GM12878 (cell line): ENCODE measurements at regions not wholly inside any gene's neighbourhood (a gene's known extent, or its start where the extent isn't known, plus 50 kb on each side); places are given as distances from the start of the nearest gene placed in this dataset.

Experiments
- ATAC-seq: fragments of 200-7000 bp; cut with Tn5 transposase; 3 replicates; pipeline ENCODE4 v1.9.1; 2020; ENCODE audit warnings: mild to moderate bottlenecking, moderate library complexity
- BruUV-seq: library from RNA; stranded (reverse); fragments of 400-500 nt; replicated peaks from 2 replicates; lab custom pipeline; 2021; lab: Mats Ljungman, UMichigan
- CTCF ChIA-PET: fragments of 300-600 bp; sonication (Branson Sonifier 250); formaldehyde crosslinking; extraction: SDS; loops from one replicate; lab custom pipeline; 2021; ENCODE audit warnings: inconsistent platforms; lab: Yijun Ruan, JAX
- POLR2A ChIA-PET: fragments of 350-600 bp; formaldehyde crosslinking; extraction: SDS; loops from one replicate; lab custom pipeline; 2021; ENCODE audit warnings: inconsistent platforms; lab: Charles Lee
- RAD21 ChIA-PET: fragments of 300-600 bp; sonication (Branson Sonifier 250); formaldehyde crosslinking; loops from one replicate; lab custom pipeline; 2023; ENCODE audit warnings: antibody characterized with exemption; ENCODE audit not compliant: unreplicated experiment; lab: Charles Lee
- SMC1A ChIA-PET: fragments of 300-600 bp; sonication (Branson Sonifier 250); formaldehyde crosslinking; loops from one replicate; lab custom pipeline; 2023; ENCODE audit not compliant: unreplicated experiment, uncharacterized antibody; lab: Charles Lee
- DNase-seq: peaks from one replicate; pipeline ENCODE4 v3.0.0-alpha.2; 2011; ENCODE audit warnings: low read depth, low spot score
- FAIRE-seq: peaks from 3 replicates; lab custom pipeline; 2011; peaks lifted over from hg19 to GRCh38; lab: Jason Lieb, UNC
- H2AFZ ChIP-seq: 2 replicates; pipeline ENCODE4 v1.6.0; 2011; ENCODE audit warnings: low read depth, low read length, control low read depth; ENCODE audit not compliant: control insufficient read depth
- H3K27ac ChIP-seq: 2 replicates; pipeline ENCODE4 v1.5.1; 2011; ENCODE audit warnings: control low read depth; ENCODE audit not compliant: control insufficient read depth, insufficient read depth
- H3K27me3 ChIP-seq, 2 experiments: replicated peaks in 1 of 2; 2 replicates each; pipeline versions ENCODE4 v1.6.0 to v1.6.1; 2011; ENCODE audit warnings: low read length in 1 of 2; ENCODE audit not compliant: control insufficient read depth in 2 of 2, insufficient read depth in 2 of 2
- H3K36me3 ChIP-seq, 2 experiments: 2 replicates each; pipeline ENCODE4 v1.5.1; 2011; ENCODE audit warnings: low read length in 1 of 2; ENCODE audit not compliant: control insufficient read depth in 2 of 2, insufficient read depth in 2 of 2
- H3K4me1 ChIP-seq: 2 replicates; pipeline ENCODE4 v1.6.1; 2011; ENCODE audit warnings: mild to moderate bottlenecking, low read length, moderate library complexity, mixed read lengths; ENCODE audit not compliant: control insufficient read depth, insufficient read depth
- H3K4me2 ChIP-seq: 2 replicates; pipeline ENCODE4 v1.6.0; 2011; ENCODE audit warnings: control low read depth; ENCODE audit not compliant: control insufficient read depth, insufficient read depth
- H3K4me3 ChIP-seq: fragments of 200-600 bp; sonication (generic); 2 replicates; pipeline ENCODE4 v1.5.1; 2016
- H3K79me2 ChIP-seq: 2 replicates; pipeline ENCODE4 v1.6.0; 2011; ENCODE audit warnings: low read length; ENCODE audit not compliant: control insufficient read depth, insufficient read depth
- H3K9ac ChIP-seq: 2 replicates; pipeline ENCODE4 v1.8.0; 2011; ENCODE audit warnings: low read length, control low read depth, mixed read lengths; ENCODE audit not compliant: control insufficient read depth, insufficient read depth
- H3K9me3 ChIP-seq: replicated peaks from 3 replicates; pipeline ENCODE4 v1.5.1; 2011; ENCODE audit warnings: mild to moderate bottlenecking, low read length; ENCODE audit not compliant: control insufficient read depth, insufficient read depth
- H4K20me1 ChIP-seq: 2 replicates; pipeline ENCODE4 v1.6.0; 2011; ENCODE audit not compliant: control insufficient read depth, insufficient read depth
- FOXK2 ChIP-seq: fragments of 450-650 bp; IDR thresholded peaks from 2 replicates; pipeline ENCODE4 v1.6.1; 2017; ENCODE audit warnings: mild to moderate bottlenecking, moderate library complexity
- GABPA ChIP-seq: IDR thresholded peaks from 2 replicates; pipeline ENCODE4 v1.6.1; 2014; ENCODE audit warnings: antibody characterized with exemption, low read depth, mild to moderate bottlenecking, inconsistent platforms
- HDAC2 ChIP-seq: fragments of 200-600 bp; sonication (generic); IDR thresholded peaks from 2 replicates; pipeline ENCODE4 v1.6.1; 2017
- IKZF1 ChIP-seq: fragments of 450-650 bp; conservative IDR thresholded peaks from 2 replicates; pipeline ENCODE4 v1.6.1; 2017; ENCODE audit warnings: antibody characterized with exemption, mild to moderate bottlenecking
- NR2C2 ChIP-seq: IDR thresholded peaks from 2 replicates; pipeline ENCODE4 v1.6.1; 2011; ENCODE audit warnings: borderline replicate concordance, low read depth; ENCODE audit not compliant: control insufficient read depth, insufficient read length
- POLR2A ChIP-seq: IDR thresholded peaks from 2 replicates; pipeline ENCODE4 v1.6.1; 2011; ENCODE audit warnings: low read depth, mild to moderate bottlenecking, low read length
- POLR2AphosphoS5 ChIP-seq: IDR thresholded peaks from 2 replicates; pipeline ENCODE4 v1.6.1; 2011; ENCODE audit warnings: mild to moderate bottlenecking, low read length, inconsistent platforms
- SIN3A ChIP-seq: IDR thresholded peaks from 2 replicates; pipeline ENCODE4 v1.6.1; 2012; ENCODE audit warnings: low read depth, low read length, improper control_type of control experiment
- WGBS: methylation state at CpG from one replicate; pipeline ENCODE4 v1.1.6; 2016; ENCODE audit warnings: low lambda C conversion rate; ENCODE audit not compliant: insufficient replicate concordance, insufficient coverage; ENCODE audit errors: missing lambda C conversion rate; 5-methylcytosine and 5-hydroxymethylcytosine counted together
- in situ Hi-C: fragments of 300-500 bp; cut with MboI; formaldehyde crosslinking; loops from 9 replicates; pipeline ENCODE4 v1.14.3; 2018; ENCODE audit warnings: mixed read lengths
- intact Hi-C: fragments of 100-400 bp; cut with micrococcal nuclease; formaldehyde crosslinking; loops from one replicate; pipeline ENCODE4 v1.14.2; 2022; ENCODE audit not compliant: unreplicated experiment
- TF ChIP-seq, protein P1 (sequence below): fragments of 450-650 bp; IDR thresholded peaks from 2 replicates; pipeline ENCODE4 v1.6.1; 2018; ENCODE audit warnings: mild to moderate bottlenecking, low read depth, moderate library complexity; ENCODE audit not compliant: partially characterized antibody

DNA sequence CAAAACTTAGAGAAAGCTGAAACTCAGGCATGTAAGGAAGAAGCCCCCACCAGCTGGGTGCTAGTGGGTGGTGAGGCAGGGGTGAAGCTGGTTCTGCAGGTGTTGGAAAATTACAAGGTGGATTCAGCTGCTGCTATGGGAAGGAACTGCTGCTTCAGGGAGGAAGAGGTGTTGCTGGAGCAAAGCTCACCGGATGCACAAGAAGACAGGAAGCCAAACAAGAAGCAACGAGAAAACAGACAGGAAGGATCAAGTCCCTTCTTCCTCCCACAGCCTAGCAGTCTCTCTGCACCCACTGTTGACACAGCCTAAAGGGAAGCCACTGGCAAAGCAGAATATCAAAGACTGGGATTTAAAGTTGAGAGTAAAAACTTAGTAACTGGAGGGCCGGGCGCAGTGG, 100.2 kb upstream of the JADE1 start:
- no peak overlapping the region for H3K9ac ChIP-seq
- H2AFZ ChIP-seq: peak overlapping the region; percentile 46
- no peak overlapping the region for H3K27ac ChIP-seq
- POLR2A ChIA-PET: no interaction called here
- TF ChIP-seq, protein P1, sequence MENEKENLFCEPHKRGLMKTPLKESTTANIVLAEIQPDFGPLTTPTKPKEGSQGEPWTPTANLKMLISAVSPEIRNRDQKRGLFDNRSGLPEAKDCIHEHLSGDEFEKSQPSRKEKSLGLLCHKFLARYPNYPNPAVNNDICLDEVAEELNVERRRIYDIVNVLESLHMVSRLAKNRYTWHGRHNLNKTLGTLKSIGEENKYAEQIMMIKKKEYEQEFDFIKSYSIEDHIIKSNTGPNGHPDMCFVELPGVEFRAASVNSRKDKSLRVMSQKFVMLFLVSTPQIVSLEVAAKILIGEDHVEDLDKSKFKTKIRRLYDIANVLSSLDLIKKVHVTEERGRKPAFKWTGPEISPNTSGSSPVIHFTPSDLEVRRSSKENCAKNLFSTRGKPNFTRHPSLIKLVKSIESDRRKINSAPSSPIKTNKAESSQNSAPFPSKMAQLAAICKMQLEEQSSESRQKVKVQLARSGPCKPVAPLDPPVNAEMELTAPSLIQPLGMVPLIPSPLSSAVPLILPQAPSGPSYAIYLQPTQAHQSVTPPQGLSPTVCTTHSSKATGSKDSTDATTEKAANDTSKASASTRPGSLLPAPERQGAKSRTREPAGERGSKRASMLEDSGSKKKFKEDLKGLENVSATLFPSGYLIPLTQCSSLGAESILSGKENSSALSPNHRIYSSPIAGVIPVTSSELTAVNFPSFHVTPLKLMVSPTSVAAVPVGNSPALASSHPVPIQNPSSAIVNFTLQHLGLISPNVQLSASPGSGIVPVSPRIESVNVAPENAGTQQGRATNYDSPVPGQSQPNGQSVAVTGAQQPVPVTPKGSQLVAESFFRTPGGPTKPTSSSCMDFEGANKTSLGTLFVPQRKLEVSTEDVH: no peak
- CTCF ChIA-PET: no interaction called here
- FAIRE-seq (no peak), ATAC-seq (no peak; the same call in 2 of the 3 replicates), DNase-seq (no peak)
- H3K79me2 ChIP-seq: no peaks in the 10 kb centered on the region
- SMC1A ChIA-PET: no interaction called here
- 27% methylated on average over 4 of the region's 4 CpGs for WGBS
- H3K36me3 ChIP-seq: no peaks in the 10 kb centered on the region
- no peaks in the 10 kb centered on the region for H3K9me3 ChIP-seq
- H3K4me2 ChIP-seq: no peak overlapping the region
- no peaks in the 10 kb centered on the region for H3K27me3 ChIP-seq
- intact Hi-C loops: no loop called here
- H3K4me1 ChIP-seq: no peaks in the 10 kb centered on the region
- H3K4me3 ChIP-seq: no peak overlapping the region
- BruUV-seq: no TSS peak
- H4K20me1 ChIP-seq: no peaks in the 10 kb centered on the region
- RAD21 ChIA-PET: no interaction called here
- in situ Hi-C loops: no loop called here

DNA sequence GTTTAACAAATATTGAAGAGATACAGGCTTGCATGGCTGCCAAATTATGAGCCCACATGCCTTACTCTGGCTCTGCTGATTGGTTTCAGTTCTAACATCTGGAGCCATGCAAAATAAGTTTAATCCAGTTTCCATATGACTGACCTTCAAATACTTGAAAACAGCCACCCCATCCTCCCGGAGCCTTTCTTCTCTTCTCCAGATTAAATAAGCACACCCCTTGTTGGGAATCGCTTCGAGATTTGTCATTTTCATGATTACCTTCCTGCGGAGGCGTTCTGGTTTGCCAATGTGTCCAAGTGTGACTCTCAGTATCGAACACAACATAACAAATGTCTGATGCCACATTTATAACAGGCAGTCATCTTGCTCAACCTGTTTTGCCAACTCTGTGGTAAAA, 101.6 kb upstream of the JADE1 start:
- CTCF ChIA-PET: no interaction called here
- TF ChIP-seq POLR2A (no peak), HDAC2 (no peak), GABPA (no peak), FOXK2 (no peak), SIN3A (no peak), NR2C2 (no peak), IKZF1 (no peak), POLR2AphosphoS5 (no peak)
- TF ChIP-seq, all 136 proteins: peak for 0
- RAD21 ChIA-PET: no interaction called here
- DNase-seq: no peak
- Histone ChIP-seq H3K27ac (no peak overlapping the region), H3K9ac (no peak overlapping the region), H3K9me3 (no peaks in the 10 kb centered on the region), H3K4me3 (no peak overlapping the region), H3K4me2 (no peak overlapping the region), H2AFZ (no peak overlapping the region), H3K79me2 (no peaks in the 10 kb centered on the region), H3K4me1 (no peaks in the 10 kb centered on the region), H3K36me3 (no peaks in the 10 kb centered on the region), H3K27me3 (no peaks in the 10 kb centered on the region), H4K20me1 (no peaks in the 10 kb centered on the region)
- in situ Hi-C loops: no loop called here
- intact Hi-C loops: no loop called here
- WGBS: 78% methylated on average over 6 of the region's 6 CpGs
- SMC1A ChIA-PET: interaction anchor here (0.7 kb wide), 1 partner anchor 1960 kb away, joined by 3 read pairs; no protein-coding TSS in a partner anchor
- no TSS peak for BruUV-seq
- FAIRE-seq: no peak
- POLR2A ChIA-PET: no interaction called here
- peak; percentile 31; the same call in 1 of the 3 replicates for ATAC-seq
